Glutamatergic neuron (in vitro differentiated cells): ENCODE measurements at regions not wholly inside any gene's neighbourhood (a gene's known extent, or its start where the extent isn't known, plus 50 kb on each side); places are given as distances from the start of the nearest gene placed in this dataset.
A peak's percentile ranks its signal among the peaks of the same experiment; 100 is the strongest.

ENCODE experiments used
- DNase-seq: peaks from one replicate; pipeline ENCODE4 v3.0.0; 2022
- H3K27ac Mint-ChIP-seq: one replicate; pipeline ENCODE4 v1.8.0; 2020; ENCODE audit warnings: mild to moderate bottlenecking, mixed read lengths, inconsistent platforms; ENCODE audit not compliant: unreplicated experiment
- H3K27me3 Mint-ChIP-seq: one replicate; pipeline ENCODE4 v1.8.0; 2020; ENCODE audit warnings: mild to moderate bottlenecking, moderate library complexity, mixed read lengths, inconsistent platforms; ENCODE audit not compliant: unreplicated experiment
- H3K36me3 Mint-ChIP-seq: one replicate; pipeline ENCODE4 v1.8.0; 2020; ENCODE audit warnings: mild to moderate bottlenecking, mixed read lengths, inconsistent platforms; ENCODE audit not compliant: unreplicated experiment
- H3K4me1 Mint-ChIP-seq: one replicate; pipeline ENCODE4 v1.8.0; 2020; ENCODE audit warnings: mild to moderate bottlenecking, low read depth, mixed read lengths, inconsistent platforms; ENCODE audit not compliant: unreplicated experiment
- H3K4me3 Mint-ChIP-seq: one replicate; pipeline ENCODE4 v1.8.0; 2020; ENCODE audit warnings: mild to moderate bottlenecking, mixed read lengths, inconsistent platforms; ENCODE audit not compliant: unreplicated experiment
- H3K9me3 Mint-ChIP-seq: one replicate; pipeline ENCODE4 v1.8.0; 2020; ENCODE audit warnings: mild to moderate bottlenecking, moderate library complexity, mixed read lengths, inconsistent platforms; ENCODE audit not compliant: unreplicated experiment
- CTCF ChIP-seq: fragments of 200-600 bp; sonication (generic); IDR thresholded peaks from one replicate; pipeline ENCODE4 v1.5.0; 2021; ENCODE audit not compliant: partially characterized antibody, unreplicated experiment

DNA sequence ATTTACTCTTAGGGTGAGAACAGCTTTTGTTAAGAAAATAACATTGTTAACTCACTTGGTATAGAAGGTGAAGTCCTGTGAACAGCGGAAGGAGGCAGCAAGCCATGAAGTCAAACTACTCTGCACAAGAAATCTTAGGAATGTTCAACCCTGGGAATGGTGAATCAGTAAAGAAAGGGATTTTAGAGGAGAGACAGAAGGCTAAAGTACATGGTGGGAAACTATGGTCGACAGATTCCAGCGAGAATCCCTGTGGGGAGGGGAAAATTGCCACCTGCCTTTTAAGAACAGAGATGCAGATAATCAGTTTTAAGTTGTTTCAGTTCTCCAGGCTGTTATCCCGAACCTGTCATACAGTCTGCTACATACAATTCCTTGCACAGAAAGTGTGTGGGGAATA is 63.2 kb upstream of the PTPRR start:
- H3K4me3 Mint-ChIP-seq = no peak overlapping the region
- peak overlapping the region; percentile 49 for H3K27ac Mint-ChIP-seq
- no peak for TF ChIP-seq CTCF
- H3K36me3 Mint-ChIP-seq = no peaks in the 10 kb centered on the region
- no peaks in the 10 kb centered on the region for H3K27me3 Mint-ChIP-seq
- peaks cover 6% of the 10 kb centered on the region for H3K4me1 Mint-ChIP-seq
- no peak for DNase-seq
- no peaks in the 10 kb centered on the region for H3K9me3 Mint-ChIP-seq

- Mint-ChIP-seq H3K4me1 (peaks cover 6% of the 10 kb centered on the region), H3K4me3 (no peak overlapping the region), H3K27me3 (no peaks in the 10 kb centered on the region), H3K36me3 (no peaks in the 10 kb centered on the region), H3K9me3 (no peaks in the 10 kb centered on the region), H3K27ac (no peak overlapping the region)
- DNase-seq = no peak
- TF ChIP-seq CTCF = no peak
These were observed 62.5 kb upstream of the PTPRR start for GRCh38 chr12:70982991-70983390.

- TF ChIP-seq CTCF = no peak
- Mint-ChIP-seq H3K27me3 (no peaks in the 10 kb centered on the region), H3K4me3 (no peak overlapping the region), H3K9me3 (no peaks in the 10 kb centered on the region), H3K27ac (no peak overlapping the region), H3K36me3 (no peaks in the 10 kb centered on the region), H3K4me1 (peaks cover 6% of the 10 kb centered on the region)
- DNase-seq = no peak
These were observed 61.7 kb upstream of the PTPRR start for GRCh38 chr12:70982286-70982685.

- no peaks in the 10 kb centered on the region for H3K9me3 Mint-ChIP-seq
- no peaks in the 10 kb centered on the region for H3K36me3 Mint-ChIP-seq
- no peak overlapping the region for H3K27ac Mint-ChIP-seq
- TF ChIP-seq CTCF = no peak
- peaks cover 1% of the 10 kb centered on the region for H3K4me1 Mint-ChIP-seq
- no peak for DNase-seq
- H3K4me3 Mint-ChIP-seq = no peak overlapping the region
- no peaks in the 10 kb centered on the region for H3K27me3 Mint-ChIP-seq
These were observed 50.7 kb upstream of the PTPRR start for GRCh38 chr12:70971001-70971794.
